VCaP (cell line): ENCODE measurements at regions not wholly inside any gene's neighbourhood (a gene's known extent, or its start where the extent isn't known, plus 50 kb on each side); places are given as distances from the start of the nearest gene placed in this dataset.

Experiments
- H3K27ac ChIP-seq: fragments of 450-650 bp; 2 replicates; pipeline ENCODE4 v1.5.1; 2017
- CTCF ChIP-seq: fragments of 450-650 bp; conservative IDR thresholded peaks from 2 replicates; pipeline ENCODE4 v1.5.1; 2017; ENCODE audit warnings: mild to moderate bottlenecking, moderate library complexity

- no peak overlapping the region for H3K27ac ChIP-seq
- no peak for TF ChIP-seq CTCF
Observed at GRCh38 chrX:68935362-68935761, 106.5 kb downstream of the EFNB1 start.

DNA sequence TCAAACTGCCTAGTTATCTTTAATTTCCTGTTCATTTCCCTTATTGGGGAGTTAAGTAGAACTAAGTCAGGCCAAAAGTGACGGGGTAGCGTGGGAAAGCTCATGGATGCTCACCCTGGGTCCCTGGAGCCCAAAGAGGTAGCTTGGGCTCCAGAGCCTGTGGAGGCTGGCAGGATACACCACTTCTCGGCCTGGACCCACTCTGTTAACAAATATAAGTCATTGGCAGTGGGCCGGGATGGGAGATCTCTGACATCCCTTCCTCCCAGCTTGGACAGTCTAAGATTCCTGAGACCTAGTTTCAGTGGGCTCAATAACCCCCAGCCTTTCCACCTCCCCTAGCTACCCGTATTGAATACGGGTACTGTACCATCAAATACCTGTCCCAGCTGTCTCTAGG, 106.1 kb downstream of the EFNB1 start:
- H3K27ac ChIP-seq = no peak overlapping the region
- TF ChIP-seq CTCF = no peak

DNA sequence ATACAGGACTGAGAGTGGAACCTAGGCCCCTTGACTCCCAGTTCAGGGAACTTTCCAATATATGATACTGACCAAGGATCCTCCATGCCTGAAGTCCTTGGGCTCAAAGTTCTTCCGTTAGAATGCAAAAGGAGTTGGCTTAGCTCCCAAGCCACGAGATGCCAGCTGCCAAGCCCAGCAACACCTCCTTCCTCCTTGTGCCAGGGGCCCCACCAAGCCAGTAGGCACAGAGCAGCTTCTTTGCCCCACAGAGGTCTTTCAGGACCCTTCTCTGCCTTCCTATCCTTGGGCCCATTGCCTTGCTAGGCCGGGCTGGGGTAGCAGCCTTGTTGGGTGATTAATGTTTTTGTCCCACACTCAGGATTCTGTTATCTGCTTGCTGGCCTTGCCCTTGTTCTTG, 105.6 kb downstream of the EFNB1 start:
- no peak for TF ChIP-seq CTCF
- no peak overlapping the region for H3K27ac ChIP-seq

GRCh38 chrX:68932611-68933010, 103.8 kb downstream of the EFNB1 start:
- no peak overlapping the region; the same call in 1 of the 2 replicates for H3K27ac ChIP-seq
- no peak for TF ChIP-seq CTCF

GRCh38 chrX:68931345-68931744, 102.5 kb downstream of the EFNB1 start:
- TF ChIP-seq CTCF = no peak
- H3K27ac ChIP-seq = no peak overlapping the region

GRCh38 chrX:68930542-68931317, 101.9 kb downstream of the EFNB1 start:
- H3K27ac ChIP-seq = no peak overlapping the region
- TF ChIP-seq CTCF = no peak

DNA sequence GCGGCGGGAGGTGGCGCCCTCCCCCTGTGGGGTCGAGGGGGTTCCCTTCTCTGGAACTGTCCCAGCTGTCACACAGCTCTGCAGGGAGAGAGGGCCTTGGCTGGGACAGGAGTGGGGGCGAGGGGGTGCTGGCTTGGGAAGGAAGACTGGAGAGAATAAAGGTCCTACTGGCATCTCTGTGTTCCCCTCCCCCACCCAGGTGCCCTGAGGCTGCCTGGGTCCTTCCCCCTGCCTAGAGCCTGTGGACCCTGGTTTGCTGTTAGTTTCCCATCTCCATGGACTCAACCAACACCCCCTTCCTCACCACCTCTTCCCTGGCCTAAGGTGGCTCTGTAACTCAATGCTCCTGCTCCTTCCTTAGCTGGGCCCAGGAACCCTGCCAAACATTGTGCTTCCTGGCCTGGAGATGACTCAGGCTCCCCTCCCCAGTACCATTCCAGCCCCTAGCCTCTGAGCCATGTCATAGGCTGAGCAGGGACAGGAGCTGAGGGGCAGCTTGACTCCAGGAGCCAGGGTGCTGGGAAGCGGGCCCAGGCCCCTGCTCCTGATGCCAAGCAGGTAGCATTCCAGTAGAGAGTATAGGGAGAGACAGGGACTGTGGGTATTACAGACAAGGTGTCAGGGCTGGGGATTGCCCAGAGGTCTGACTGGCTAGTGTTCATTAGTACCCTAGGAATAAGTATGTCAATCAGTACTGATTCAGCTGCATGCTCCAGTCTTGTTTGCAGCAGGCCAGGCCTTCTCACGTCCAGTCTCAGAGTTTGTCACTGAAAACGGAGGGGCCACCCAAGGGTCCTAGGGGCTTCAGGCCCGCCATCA, 100.7 kb downstream of the EFNB1 start:
- TF ChIP-seq CTCF = no peak
- no peak overlapping the region for H3K27ac ChIP-seq
